ENCODE measurements at regions not wholly inside any gene's neighbourhood (a gene's known extent, or its start where the extent isn't known, plus 50 kb on each side); places are given as distances from the start of the nearest gene placed in this dataset.

DNA sequence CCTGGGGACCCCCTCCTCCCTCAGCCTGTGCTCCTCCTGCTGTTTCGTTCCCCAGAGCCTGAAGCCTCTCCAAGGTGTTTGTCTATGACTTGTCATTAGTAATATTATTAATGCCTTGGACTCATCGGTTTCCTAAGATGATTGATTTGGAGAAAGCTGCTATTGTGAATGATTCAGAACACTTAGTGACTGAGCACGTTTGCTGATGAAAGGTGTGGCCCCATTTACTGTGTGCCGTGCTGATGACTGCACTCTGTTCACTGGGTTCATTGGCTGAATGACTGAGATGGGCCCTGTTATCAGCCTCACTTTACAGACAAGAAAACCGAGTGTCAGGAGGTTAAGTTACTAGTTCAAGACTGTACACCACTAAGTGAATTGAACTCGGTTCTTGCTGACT is 111.4 kb downstream of the SPP2 start:
- no peak for TF ChIP-seq POLR2A (IDR thresholded peaks at IDR 0.05)
- TF ChIP-seq, protein P1, sequence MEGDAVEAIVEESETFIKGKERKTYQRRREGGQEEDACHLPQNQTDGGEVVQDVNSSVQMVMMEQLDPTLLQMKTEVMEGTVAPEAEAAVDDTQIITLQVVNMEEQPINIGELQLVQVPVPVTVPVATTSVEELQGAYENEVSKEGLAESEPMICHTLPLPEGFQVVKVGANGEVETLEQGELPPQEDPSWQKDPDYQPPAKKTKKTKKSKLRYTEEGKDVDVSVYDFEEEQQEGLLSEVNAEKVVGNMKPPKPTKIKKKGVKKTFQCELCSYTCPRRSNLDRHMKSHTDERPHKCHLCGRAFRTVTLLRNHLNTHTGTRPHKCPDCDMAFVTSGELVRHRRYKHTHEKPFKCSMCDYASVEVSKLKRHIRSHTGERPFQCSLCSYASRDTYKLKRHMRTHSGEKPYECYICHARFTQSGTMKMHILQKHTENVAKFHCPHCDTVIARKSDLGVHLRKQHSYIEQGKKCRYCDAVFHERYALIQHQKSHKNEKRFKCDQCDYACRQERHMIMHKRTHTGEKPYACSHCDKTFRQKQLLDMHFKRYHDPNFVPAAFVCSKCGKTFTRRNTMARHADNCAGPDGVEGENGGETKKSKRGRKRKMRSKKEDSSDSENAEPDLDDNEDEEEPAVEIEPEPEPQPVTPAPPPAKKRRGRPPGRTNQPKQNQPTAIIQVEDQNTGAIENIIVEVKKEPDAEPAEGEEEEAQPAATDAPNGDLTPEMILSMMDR (IDR thresholded peaks at IDR 0.05) = no peak

Measured in body of pancreas (tissue), 4 donors.